ENCODE measurements at regions not wholly inside any gene's neighbourhood (a gene's known extent, or its start where the extent isn't known, plus 50 kb on each side); places are given as distances from the start of the nearest gene placed in this dataset.

DNA sequence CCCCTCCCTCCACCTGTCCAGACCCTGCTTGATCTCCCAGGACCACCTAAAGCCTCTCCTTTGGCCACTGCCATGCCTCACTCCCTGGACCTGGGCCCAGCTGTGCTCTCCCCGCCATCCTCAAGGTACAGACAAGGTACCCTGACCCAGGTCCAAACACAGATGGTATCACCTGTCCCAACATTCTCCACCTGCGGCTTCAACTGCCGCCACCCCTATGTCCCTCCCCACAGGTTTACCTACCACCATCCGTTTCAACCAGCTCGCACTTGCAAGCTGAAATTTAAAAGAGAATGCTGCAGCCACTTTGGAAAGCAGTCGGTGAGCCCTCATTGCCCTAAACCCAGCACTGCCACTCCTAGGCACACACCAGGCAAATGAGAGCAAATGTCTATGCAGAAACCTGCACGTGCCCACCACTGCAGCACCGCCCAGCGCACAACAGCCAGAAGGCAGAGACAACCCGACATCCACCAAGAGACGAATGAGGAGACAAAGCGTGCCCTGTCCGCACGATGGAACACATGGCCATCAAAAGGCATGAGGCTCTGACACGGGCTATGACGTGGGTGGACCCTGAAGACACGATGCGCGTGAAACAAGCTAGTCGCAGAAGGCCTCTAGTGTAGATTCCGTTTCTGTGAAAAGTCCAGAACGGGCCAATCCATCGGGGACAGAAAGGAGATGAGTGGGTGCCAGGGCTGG lies 71.0 kb downstream of the RFLNA start:
- H3K36me3 Mint-ChIP-seq (ENCODE audit: low read depth) = peaks cover 100% of the 10 kb centered on the region
- intact Hi-C loops (cut with micrococcal nuclease) = no loop called here
- H3K4me1 Mint-ChIP-seq (ENCODE audit: low read depth) = peaks cover 40% of the 10 kb centered on the region
- H3K27me3 Mint-ChIP-seq = no peaks in the 10 kb centered on the region
- H3K9me3 Mint-ChIP-seq = no peaks in the 10 kb centered on the region
- no peak overlapping the region for H3K4me3 Mint-ChIP-seq
- no peak overlapping the region for H3K27ac Mint-ChIP-seq

All from dendritic cell treated with granulocyte-macrophage colony-stimulating factor and Interleukin-4, amounts not matched to agents 40 ng/mL and 50 ng/mL, for 4 days (primary cell).